Thyroid gland (tissue), 4 donors: ENCODE measurements at regions not wholly inside any gene's neighbourhood (a gene's known extent, or its start where the extent isn't known, plus 50 kb on each side); places are given as distances from the start of the nearest gene placed in this dataset.

Experiments
- DNase-seq, 2 donors: peaks; one replicate each; pipeline ENCODE4 v3.0.0-alpha.2; 2019
- H3K27ac ChIP-seq, 3 donors: fragments of 200-600 bp; sonication (generic); 1 replicate in 2 of 3; 2 replicates in 1 of 3; pipeline ENCODE4 v1.5.1; 2016 to 2019; ENCODE audit warnings: mild to moderate bottlenecking in 1 of 3, moderate library complexity in 1 of 3
- H3K27me3 ChIP-seq: fragments of 200-600 bp; sonication (generic); one replicate; pipeline ENCODE4 v1.5.1; 2019
- H3K36me3 ChIP-seq, 2 donors: fragments of 200-600 bp; sonication (generic); one replicate each; pipeline ENCODE4 v1.5.1; 2016 to 2019
- H3K4me1 ChIP-seq, 2 donors: fragments of 200-600 bp; sonication (generic); one replicate each; pipeline ENCODE4 v1.5.1; 2017 to 2019
- H3K4me3 ChIP-seq, 3 donors: fragments of 200-600 bp; sonication (generic); replicated peaks in 1 of 3; 1 replicate in 2 of 3; 2 replicates in 1 of 3; pipeline ENCODE4 v1.5.1; 2016; ENCODE audit warnings: mild to moderate bottlenecking in 1 of 3
- H3K9me3 ChIP-seq: fragments of 200-600 bp; sonication (generic); one replicate; pipeline ENCODE4 v1.5.1; 2017
- POLR2A ChIP-seq, 2 donors: fragments of 450-650 bp; IDR thresholded peaks; one replicate each; pipeline ENCODE4 v1.6.1; 2017; ENCODE audit warnings: antibody characterized with exemption in 2 of 2, mild to moderate bottlenecking in 2 of 2, moderate library complexity in 1 of 2
- WGBS, 2 donors: methylation state at CpG; one replicate each; pipeline ENCODE4 v1.1.5; 2017; 5-methylcytosine and 5-hydroxymethylcytosine counted together
- intact Hi-C: fragments of 100-400 bp; cut with DNase I; formaldehyde crosslinking; loops from one replicate; pipeline ENCODE4 v1.15.1; 2023
- TF ChIP-seq, protein P1 (sequence below), 6 experiments: fragments of 200-600 bp in 3 of 6; fragments of 450-650 bp in 3 of 6; sonication (generic) in 3 of 6; IDR thresholded peaks; one replicate each; pipeline ENCODE4 v1.5.1; 2016 to 2019; ENCODE audit warnings: antibody characterized with exemption in 6 of 6, mild to moderate bottlenecking in 2 of 6, inconsistent platforms in 1 of 6, moderate library complexity in 1 of 6

DNA sequence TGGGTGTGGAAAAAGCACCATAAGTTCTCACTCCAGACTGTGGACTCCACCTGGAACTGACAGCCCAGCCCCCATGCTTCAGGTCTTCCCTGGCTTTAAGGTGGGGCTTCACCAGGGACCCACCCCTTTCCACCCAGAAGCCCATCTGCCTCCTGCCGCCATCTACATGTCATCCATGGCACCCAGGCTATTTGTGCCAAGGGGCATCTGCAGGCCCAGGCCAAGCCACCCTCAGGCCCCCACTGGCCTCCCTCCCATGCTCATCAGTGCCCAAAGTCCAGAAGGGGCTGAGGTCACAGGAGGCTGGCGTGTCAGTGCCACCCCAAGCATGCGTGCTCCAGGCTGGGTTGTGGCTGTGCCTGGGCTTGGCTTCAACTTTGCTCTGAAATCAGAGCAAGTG, 212.2 kb upstream of the DIO3 start:
- Histone ChIP-seq H3K4me1 (no peaks in the 10 kb centered on the region), H3K27me3 (no peaks in the 10 kb centered on the region), H3K27ac (no peak overlapping the region), H3K9me3 (no peaks in the 10 kb centered on the region), H3K4me3 (no peak overlapping the region), H3K36me3 (no peaks in the 10 kb centered on the region)
- no peak for DNase-seq
- no peak for TF ChIP-seq POLR2A (IDR thresholded peaks at IDR 0.05)
- TF ChIP-seq, protein P1, sequence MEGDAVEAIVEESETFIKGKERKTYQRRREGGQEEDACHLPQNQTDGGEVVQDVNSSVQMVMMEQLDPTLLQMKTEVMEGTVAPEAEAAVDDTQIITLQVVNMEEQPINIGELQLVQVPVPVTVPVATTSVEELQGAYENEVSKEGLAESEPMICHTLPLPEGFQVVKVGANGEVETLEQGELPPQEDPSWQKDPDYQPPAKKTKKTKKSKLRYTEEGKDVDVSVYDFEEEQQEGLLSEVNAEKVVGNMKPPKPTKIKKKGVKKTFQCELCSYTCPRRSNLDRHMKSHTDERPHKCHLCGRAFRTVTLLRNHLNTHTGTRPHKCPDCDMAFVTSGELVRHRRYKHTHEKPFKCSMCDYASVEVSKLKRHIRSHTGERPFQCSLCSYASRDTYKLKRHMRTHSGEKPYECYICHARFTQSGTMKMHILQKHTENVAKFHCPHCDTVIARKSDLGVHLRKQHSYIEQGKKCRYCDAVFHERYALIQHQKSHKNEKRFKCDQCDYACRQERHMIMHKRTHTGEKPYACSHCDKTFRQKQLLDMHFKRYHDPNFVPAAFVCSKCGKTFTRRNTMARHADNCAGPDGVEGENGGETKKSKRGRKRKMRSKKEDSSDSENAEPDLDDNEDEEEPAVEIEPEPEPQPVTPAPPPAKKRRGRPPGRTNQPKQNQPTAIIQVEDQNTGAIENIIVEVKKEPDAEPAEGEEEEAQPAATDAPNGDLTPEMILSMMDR (IDR thresholded peaks at IDR 0.05) = no peak
- intact Hi-C loops = no loop called here
- WGBS, 2 donors = 92 to 97% methylated on average over 3 of the region's 3 CpGs

DNA sequence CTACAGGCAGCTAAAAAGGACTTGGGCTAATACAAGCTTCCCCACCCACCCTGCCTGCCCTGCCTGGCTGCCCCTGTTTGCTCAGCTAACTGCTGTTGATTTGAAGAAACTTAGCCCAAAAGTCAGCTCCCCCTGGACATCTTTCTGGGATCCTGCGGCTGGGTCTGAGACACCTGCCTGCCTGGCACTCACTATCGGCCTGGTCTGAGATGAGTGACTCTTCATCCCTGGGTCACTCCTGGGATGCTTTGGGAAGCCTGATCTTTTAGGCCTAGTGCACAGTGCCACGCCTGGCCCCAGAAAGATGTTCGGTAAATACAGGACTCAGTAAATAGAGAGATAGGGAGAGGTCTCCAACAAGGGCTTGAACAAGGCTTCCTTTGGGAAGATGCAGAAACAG, 211.3 kb upstream of the DIO3 start:
- WGBS, 2 donors = 94 to 95% methylated on average over 4 of the region's 4 CpGs
- H3K4me3 ChIP-seq = no peak overlapping the region
- H3K27me3 ChIP-seq = no peaks in the 10 kb centered on the region
- no peaks in the 10 kb centered on the region for H3K36me3 ChIP-seq
- intact Hi-C loops = no loop called here
- H3K4me1 ChIP-seq = no peaks in the 10 kb centered on the region
- TF ChIP-seq, protein P1 (IDR thresholded peaks at IDR 0.05) = no peak
- no peak for TF ChIP-seq POLR2A (IDR thresholded peaks at IDR 0.05)
- no peaks in the 10 kb centered on the region for H3K9me3 ChIP-seq
- no peak overlapping the region for H3K27ac ChIP-seq
- DNase-seq = no peak

DNA sequence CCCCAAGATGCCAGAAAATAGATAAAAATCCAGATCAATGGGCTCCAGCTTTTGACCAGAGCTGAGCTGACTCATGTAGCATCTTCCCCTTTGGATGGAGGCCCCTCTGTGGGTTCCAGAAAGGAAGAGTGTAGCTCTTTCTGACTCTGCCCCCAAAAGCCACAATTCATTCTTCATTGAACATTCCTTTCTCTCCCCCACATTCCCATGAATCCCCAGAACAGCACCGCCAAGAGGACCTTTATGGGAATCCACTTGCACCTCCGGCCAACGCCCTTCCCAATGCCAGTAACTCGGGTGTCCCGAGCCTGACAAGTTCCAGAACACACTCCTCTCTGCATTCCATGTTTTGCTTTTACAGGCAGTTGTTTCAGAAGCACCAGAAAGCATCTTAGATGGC, 210.6 kb upstream of the DIO3 start:
- Histone ChIP-seq H3K27me3 (no peaks in the 10 kb centered on the region), H3K4me1 (no peaks in the 10 kb centered on the region), H3K9me3 (no peaks in the 10 kb centered on the region), H3K27ac (no peak overlapping the region), H3K36me3 (no peaks in the 10 kb centered on the region), H3K4me3 (no peak overlapping the region)
- DNase-seq = no peak
- WGBS, 2 donors = 67 to 73% methylated on average over 5 of the region's 5 CpGs
- no peak for TF ChIP-seq POLR2A (IDR thresholded peaks at IDR 0.05)
- TF ChIP-seq, protein P1 (IDR thresholded peaks at IDR 0.05) = no peak
- intact Hi-C loops = no loop called here

DNA sequence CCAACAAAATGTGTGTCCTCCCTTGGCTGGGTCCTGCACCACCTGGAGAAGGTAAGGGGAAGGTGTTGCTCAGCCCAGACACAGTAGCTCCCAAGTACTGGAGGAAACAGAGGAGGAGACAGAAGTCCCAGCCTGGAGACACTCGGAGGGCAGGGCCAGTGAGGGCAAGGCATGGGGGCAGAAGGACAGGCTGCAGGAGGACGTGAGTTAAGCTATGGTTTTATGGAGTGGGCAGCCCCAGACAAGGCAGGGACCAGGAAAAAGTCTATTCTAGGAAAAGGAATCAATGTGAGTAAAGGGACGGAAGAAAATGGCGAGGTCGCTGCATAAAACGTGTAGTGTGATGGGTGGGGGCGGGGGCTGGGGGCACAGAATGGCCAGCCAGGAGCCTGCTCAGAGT, 210.1 kb upstream of the DIO3 start:
- no peaks in the 10 kb centered on the region for H3K36me3 ChIP-seq
- H3K27ac ChIP-seq = no peak overlapping the region
- no peak for DNase-seq
- no peaks in the 10 kb centered on the region for H3K27me3 ChIP-seq
- H3K4me1 ChIP-seq = no peaks in the 10 kb centered on the region
- 66 to 74% methylated on average over 7 of the region's 7 CpGs for WGBS, 2 donors
- no peak overlapping the region for H3K4me3 ChIP-seq
- intact Hi-C loops = no loop called here
- TF ChIP-seq, protein P1 (IDR thresholded peaks at IDR 0.05) = no peak
- no peak for TF ChIP-seq POLR2A (IDR thresholded peaks at IDR 0.05)
- no peaks in the 10 kb centered on the region for H3K9me3 ChIP-seq

DNA sequence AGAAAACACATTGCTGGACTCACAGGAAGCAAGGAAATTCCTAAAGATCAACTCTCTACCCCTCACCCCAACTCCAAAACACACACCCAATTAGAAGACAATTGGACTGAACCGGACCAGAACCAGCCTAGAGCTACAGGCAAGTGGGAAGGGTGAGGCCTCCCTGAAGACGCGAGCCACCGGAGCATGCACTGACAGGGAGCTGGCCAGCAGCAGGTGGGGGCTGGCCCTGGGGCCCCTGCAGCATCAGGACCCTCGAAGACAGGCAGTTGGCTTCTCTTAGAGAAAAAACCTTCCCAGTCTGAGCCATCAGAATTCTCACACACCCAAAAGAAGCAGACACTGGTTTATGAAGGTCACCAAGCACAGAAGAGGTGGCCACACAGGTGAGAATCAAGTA, 209.5 kb upstream of the DIO3 start:
- Histone ChIP-seq H3K27me3 (no peaks in the 10 kb centered on the region), H3K4me3 (no peak overlapping the region), H3K36me3 (no peaks in the 10 kb centered on the region), H3K4me1 (no peaks in the 10 kb centered on the region), H3K27ac (no peak overlapping the region), H3K9me3 (no peaks in the 10 kb centered on the region)
- DNase-seq = no peak
- WGBS, 2 donors = 76 to 78% methylated on average over 5 of the region's 5 CpGs
- TF ChIP-seq, protein P1 (IDR thresholded peaks at IDR 0.05) = no peak
- no peak for TF ChIP-seq POLR2A (IDR thresholded peaks at IDR 0.05)
- intact Hi-C loops = no loop called here
